GM21526 (cell line): ENCODE measurements at regions not wholly inside any gene's neighbourhood (a gene's known extent, or its start where the extent isn't known, plus 50 kb on each side); places are given as distances from the start of the nearest gene placed in this dataset.

Experiments
- ATAC-seq: cut with Tn5 transposase; IDR thresholded peaks from one replicate; pipeline ENCODE4 v1.9.1; 2021; ENCODE audit warnings: moderate library complexity; ENCODE audit not compliant: unreplicated experiment, low FRiP score

GRCh38 chr1:221331273-221332183 is 410.4 kb downstream of the DUSP10 start:
- no peak for ATAC-seq

DNA sequence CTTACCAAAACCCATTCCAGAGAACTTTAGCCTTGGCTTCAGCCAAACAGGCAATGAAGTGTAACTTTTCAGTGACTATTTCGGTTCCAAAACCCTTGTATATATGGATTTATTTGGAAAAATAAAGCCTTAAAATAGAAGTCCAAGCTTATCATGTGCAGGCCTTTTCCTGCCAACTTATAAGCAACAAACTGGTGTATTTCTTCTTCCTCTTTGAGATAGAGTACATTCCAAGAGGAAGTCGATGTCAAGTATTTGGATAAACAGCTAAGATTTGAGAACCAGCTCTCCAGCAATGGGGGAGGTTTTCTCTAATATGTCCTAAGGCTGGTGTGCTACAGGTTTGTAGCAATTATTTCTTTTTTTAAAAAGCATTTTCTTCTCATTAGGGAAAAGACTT is 407.8 kb downstream of the DUSP10 start:
- no peak for ATAC-seq

DNA sequence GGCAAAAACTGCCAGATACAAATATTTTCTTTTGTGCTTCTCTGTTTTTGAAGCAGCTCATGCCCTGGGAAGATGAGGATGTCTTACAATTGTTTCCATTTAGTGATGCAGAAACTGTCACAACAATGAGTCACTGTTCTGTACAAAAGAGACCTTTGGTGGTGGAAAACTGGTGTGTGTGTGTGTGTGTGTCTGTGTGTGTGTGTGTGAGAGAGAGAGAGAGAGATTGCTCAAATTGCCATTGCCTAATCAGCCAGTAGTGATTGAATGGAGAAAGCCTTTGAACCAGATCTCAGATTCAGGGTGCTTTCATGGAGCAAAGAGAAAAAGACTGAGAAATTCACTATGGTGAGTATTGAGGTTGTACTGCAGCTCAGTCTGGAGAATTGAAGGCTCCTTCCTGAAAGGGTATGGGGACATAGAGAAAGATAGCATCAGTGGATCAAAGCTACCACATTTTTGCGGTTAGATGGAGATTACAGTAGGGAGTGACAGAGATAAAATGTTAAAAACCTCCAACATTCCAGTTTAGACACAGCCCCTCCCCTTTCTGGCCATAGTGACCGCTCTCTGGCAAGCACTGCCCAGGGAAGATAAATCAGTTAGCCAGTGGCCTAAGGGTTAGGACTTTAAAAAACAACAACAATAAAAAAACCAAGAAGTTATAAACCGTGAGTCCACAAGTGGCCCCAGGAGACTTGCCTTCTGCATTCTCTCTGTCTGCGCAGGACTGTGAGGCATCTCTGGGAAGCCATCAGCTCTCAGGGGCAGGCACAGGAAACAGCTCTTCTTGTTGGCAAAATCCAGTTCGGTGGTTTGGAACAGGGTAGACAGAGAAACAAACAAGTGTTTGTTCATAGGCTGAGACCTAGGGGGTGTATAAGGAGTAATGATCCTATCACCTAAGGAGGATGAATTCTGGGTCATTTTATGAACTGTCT is 406.5 kb downstream of the DUSP10 start:
- ATAC-seq = no peak

- ATAC-seq = no peak
Measured at GRCh38 chr1:221336126-221336525, 405.8 kb downstream of the DUSP10 start.

- no peak for ATAC-seq
Measured at GRCh38 chr1:221337106-221337505, 404.8 kb downstream of the DUSP10 start.

- no peak for ATAC-seq
Measured at GRCh38 chr1:221343136-221343535, 398.8 kb downstream of the DUSP10 start.

DNA sequence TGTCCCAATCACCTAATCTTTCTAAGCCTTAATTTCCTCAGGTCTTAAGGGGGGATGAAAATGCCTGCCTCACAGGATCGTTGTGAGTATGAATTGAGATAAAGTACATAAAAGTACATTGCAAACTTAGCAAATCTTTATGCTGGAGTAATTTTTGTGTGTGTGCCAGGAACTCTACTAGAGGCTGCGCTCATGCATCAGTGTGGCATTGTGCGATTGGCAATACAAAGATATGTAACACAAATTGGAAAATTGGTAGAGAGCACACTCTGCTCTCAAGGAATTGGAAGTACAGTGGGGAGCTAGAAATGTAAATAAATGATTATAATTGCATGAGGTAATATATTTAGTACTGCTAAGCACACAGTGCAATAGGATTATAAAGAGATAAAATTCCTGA is 398.3 kb downstream of the DUSP10 start:
- no peak for ATAC-seq

GRCh38 chr1:221344693-221345092 is 397.2 kb downstream of the DUSP10 start:
- no peak for ATAC-seq

DNA sequence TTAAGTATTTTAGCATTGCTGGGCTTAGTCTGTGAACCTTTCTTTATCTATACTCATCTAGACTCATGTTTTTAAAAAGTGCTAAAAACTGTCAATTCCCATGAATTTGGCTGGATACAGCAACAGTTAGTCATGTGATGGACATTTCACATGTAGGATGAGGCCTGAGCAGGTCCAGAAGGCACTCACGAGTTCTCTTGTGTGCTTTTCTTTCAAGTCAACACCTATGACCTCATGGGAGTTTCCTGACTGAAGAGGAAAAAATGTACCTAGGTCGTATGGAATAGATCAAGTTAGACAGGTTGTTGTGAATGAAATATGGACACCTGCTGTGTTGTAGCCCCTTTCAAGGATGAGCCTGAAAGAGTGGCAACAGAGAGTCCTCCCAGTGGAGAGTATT is 394.2 kb downstream of the DUSP10 start:
- ATAC-seq = no peak

- ATAC-seq = no peak
Measured at GRCh38 chr1:221350091-221350490, 391.8 kb downstream of the DUSP10 start.

GRCh38 chr1:221356693-221357092 is 385.2 kb downstream of the DUSP10 start:
- no peak for ATAC-seq

- ATAC-seq = no peak
Measured at GRCh38 chr1:221363039-221363438, 378.9 kb downstream of the DUSP10 start.

GRCh38 chr1:221366495-221367110 is 375.3 kb downstream of the DUSP10 start:
- no peak for ATAC-seq

- no peak for ATAC-seq
Measured at GRCh38 chr1:221371705-221372104, 370.2 kb downstream of the DUSP10 start.

GRCh38 chr1:221373795-221374194 is 368.1 kb downstream of the DUSP10 start:
- ATAC-seq = no peak

GRCh38 chr1:221376286-221376685 is 365.6 kb downstream of the DUSP10 start:
- ATAC-seq = no peak

- no peak for ATAC-seq
Measured at GRCh38 chr1:221381910-221382623, 359.8 kb downstream of the DUSP10 start.

DNA sequence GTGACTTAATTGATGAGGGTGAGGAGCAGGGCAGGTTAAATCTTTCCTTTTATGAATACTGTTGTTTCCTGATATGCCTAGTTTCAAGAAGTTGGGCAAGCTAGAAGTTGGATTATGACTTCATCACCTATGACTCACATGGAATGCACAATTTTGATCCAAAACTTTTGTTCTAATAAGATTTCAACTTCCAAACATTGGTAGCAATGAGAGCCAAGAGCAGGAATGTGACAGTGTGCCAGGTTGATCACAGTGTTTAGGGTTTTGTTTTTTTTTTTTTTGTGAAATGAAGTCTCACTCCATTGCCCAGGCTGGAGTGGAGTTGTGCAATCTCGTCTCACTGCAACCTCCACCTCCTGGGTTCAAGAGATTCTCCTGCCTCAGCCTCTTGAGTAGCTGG is 349.4 kb downstream of the DUSP10 start:
- ATAC-seq = no peak

DNA sequence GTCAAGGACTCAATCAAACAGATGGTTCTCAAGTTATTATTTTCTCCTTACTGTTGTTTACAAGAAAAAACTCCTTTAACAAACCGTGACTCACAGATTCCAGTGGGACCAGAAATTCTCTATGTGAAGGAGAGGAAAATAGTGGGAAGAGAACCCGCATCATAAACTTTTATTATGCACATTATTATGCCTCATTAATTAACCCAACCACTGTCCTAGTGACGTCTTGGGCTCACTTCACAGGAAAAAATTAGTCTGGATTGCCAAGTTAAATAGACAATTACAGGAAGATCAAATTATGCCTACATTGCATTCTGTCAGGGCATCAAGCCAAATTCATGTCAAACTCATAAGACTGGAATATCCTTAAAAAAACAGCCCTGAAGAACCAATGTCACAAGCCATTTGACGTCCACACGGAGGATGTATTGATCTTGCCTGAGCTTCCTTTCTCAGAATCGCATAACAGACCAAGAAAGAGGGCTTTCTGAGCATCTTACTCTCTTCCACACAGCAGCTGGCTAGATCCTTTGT is 347.8 kb downstream of the DUSP10 start:
- ATAC-seq = no peak

GRCh38 chr1:221396526-221396925 is 345.4 kb downstream of the DUSP10 start:
- ATAC-seq = no peak
